ENCODE measurements at regions not wholly inside any gene's neighbourhood (a gene's known extent, or its start where the extent isn't known, plus 50 kb on each side); places are given as distances from the start of the nearest gene placed in this dataset.

DNA sequence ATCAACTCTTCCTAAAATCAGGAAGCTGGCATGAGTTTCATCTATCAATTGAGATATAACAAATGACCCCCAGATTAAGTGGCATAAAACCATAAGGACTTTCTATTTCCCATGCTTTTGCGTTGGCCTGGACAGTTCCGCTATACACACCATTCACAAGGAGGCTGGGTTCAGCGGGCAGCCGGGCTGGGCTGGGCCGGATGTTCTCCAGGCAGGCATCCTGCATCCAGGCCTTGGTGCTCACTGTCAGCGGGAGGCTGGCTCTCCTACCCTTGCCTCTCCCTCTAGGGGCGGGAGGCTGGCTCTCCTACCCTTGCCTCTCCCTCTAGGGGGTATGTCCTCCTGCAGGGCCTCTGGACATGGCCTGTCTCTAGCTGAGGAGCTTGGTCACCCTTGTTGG is 266.0 kb upstream of the ARRDC4 start:
- ChIA-PET CTCF (interaction anchor here (1.5 kb wide), 1 partner anchor 18 kb away, joined by 3 read pairs; no protein-coding TSS in a partner anchor), POLR2A (no interaction called here)
- DNase-seq (ENCODE audit: extremely low spot score) = no peak
- TF ChIP-seq, protein P1, sequence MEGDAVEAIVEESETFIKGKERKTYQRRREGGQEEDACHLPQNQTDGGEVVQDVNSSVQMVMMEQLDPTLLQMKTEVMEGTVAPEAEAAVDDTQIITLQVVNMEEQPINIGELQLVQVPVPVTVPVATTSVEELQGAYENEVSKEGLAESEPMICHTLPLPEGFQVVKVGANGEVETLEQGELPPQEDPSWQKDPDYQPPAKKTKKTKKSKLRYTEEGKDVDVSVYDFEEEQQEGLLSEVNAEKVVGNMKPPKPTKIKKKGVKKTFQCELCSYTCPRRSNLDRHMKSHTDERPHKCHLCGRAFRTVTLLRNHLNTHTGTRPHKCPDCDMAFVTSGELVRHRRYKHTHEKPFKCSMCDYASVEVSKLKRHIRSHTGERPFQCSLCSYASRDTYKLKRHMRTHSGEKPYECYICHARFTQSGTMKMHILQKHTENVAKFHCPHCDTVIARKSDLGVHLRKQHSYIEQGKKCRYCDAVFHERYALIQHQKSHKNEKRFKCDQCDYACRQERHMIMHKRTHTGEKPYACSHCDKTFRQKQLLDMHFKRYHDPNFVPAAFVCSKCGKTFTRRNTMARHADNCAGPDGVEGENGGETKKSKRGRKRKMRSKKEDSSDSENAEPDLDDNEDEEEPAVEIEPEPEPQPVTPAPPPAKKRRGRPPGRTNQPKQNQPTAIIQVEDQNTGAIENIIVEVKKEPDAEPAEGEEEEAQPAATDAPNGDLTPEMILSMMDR (IDR thresholded peaks at IDR 0.05; ENCODE audit: control extremely low read depth, extremely low read depth, low read depth, missing control alignments) = no peak

DNA sequence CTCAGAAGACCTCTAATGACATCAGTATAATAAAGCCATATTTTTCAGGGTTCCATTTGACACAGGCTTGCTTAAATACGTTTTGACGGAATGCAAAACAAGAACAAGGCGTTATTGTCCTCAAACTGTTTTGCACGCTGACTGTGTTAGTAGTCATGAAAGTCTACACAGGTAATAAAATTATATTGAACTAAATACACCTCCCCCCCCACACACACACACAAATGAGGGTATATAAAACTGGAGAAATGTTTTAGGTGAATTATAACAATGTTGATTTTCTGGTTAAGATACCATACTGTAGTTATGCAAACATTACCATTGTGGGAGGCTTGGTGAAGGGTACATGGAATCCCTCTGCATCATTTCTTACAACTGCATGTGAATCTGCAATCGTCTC is 257.1 kb upstream of the ARRDC4 start:
- ChIA-PET CTCF (no interaction called here), POLR2A (no interaction called here)
- DNase-seq (ENCODE audit: extremely low spot score) = no peak
- TF ChIP-seq, protein P1 (IDR thresholded peaks at IDR 0.05; ENCODE audit: control extremely low read depth, extremely low read depth, low read depth, missing control alignments) = no peak

DNA sequence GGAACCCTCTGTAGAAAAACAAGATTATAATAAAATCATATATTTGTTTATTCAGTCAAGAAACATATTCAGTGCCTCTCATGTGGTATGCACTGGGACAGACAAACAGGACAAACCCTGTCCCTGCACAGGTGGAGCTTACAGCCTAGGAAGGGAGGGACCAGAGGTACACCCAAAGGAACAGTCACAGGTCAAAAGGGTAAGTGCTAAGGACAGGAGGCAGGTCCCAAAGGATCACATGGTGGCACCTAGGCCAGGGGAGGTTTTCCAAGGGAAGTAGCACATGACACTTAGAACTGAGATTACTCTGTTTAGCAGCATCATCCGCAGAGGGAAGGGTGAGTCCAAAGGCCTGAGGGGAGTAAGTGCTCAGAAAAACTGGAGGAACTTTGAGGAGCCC is 254.4 kb upstream of the ARRDC4 start:
- CTCF ChIA-PET = interaction anchor here (0.9 kb wide), 1 partner anchor 15 kb away, joined by 3 read pairs; no protein-coding TSS in a partner anchor

DNA sequence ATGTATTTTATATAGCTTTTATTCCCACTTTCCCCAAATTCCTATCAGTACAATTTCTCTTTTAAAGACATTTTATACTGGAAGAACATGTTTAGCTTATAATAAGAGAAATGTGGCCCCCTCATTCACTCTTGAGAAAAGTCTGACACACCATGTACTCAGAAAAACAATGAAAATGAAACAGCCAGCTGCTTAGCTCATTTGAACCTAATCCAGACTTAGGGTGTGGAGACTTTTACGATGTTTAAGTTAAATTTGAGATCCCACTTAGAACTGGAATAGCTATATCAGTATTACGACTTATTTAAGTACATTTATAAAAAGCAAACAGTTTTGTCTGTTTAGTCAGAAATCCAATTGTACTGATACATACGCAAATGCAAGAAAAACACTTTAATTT is 252.3 kb upstream of the ARRDC4 start:
- DNase-seq (ENCODE audit: extremely low spot score) = no peak
- ChIA-PET POLR2A (no interaction called here), CTCF (no interaction called here)
- TF ChIP-seq, protein P1 (IDR thresholded peaks at IDR 0.05; ENCODE audit: control extremely low read depth, extremely low read depth, low read depth, missing control alignments) = no peak

More for the DNA sequence above, 254.4 kb upstream of the ARRDC4 start:
- no peak for DNase-seq (ENCODE audit: extremely low spot score)
- TF ChIP-seq, protein P1 (IDR thresholded peaks at IDR 0.05; ENCODE audit: control extremely low read depth, extremely low read depth, low read depth, missing control alignments) = no peak
- POLR2A ChIA-PET = no interaction called here

DNA sequence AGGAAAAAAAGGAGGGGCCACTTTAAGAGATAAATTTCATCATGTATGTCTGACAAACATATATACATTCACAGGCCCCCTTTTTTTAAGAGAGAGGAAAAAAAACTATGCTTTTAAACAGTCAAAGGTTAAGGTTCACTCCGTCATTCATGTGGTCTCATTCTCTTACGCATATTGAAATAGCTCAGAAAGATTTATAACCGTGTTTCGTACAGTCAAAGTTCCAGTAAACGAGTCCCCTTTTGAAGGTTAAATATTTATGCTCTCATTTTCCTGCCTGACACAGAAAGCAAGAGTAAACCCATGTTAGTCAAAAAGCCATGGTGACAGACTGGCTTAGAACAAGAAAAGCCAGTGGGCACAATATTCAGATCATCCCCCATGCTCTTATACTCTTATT is 248.0 kb upstream of the ARRDC4 start:
- TF ChIP-seq, protein P1 (IDR thresholded peaks at IDR 0.05; ENCODE audit: control extremely low read depth, extremely low read depth, low read depth, missing control alignments) = no peak
- ChIA-PET POLR2A (no interaction called here), CTCF (no interaction called here)
- DNase-seq (ENCODE audit: extremely low spot score) = no peak

DNA sequence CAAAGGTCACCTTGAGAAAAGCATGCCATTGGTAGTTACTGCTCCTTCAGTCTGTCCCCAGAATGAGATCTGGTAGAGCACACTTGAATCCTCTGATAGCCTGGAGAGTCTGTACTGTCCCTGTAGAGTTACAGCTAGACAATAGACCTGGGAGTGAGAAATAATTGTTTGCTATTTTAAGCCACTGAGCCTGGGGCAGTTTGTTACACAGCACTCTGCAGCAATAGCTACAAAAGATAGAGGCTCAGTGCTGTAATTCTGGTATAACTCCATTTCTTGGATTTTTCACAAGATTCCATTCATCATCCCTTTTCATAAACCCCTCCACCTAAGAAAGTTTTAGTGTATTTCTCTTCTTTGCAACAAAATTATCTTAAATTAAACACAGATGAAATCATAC is 242.7 kb upstream of the ARRDC4 start:
- ChIA-PET CTCF (no interaction called here), POLR2A (no interaction called here)
- TF ChIP-seq, protein P1 (IDR thresholded peaks at IDR 0.05; ENCODE audit: control extremely low read depth, extremely low read depth, low read depth, missing control alignments) = no peak
- DNase-seq (ENCODE audit: extremely low spot score) = no peak

DNA sequence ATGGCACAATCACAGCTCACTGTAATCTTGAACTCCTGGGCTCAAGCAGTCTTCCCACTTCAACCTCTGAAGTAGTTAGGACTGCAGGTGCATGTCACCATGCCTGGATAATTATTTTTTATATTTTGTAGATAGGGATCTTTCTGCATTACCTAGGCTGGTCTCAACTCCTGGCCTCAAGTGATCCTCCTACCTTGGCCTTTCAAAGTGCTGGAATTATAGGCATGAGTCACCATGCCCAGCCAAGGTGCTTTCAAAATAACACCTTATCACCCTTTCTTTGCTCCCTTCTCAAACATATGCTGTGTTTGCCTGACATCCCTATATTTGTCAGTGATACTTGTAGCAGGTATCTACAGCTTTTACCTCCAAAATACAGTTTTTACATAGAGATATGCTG is 242.0 kb upstream of the ARRDC4 start:
- DNase-seq (ENCODE audit: extremely low spot score) = no peak
- ChIA-PET POLR2A (no interaction called here), CTCF (no interaction called here)
- TF ChIP-seq, protein P1 (IDR thresholded peaks at IDR 0.05; ENCODE audit: control extremely low read depth, extremely low read depth, low read depth, missing control alignments) = no peak

Data from GM10248 (cell line).